CD4-positive, CD25-positive, alpha-beta regulatory T cell (primary cell): ENCODE measurements at regions not wholly inside any gene's neighbourhood (a gene's known extent, or its start where the extent isn't known, plus 50 kb on each side); places are given as distances from the start of the nearest gene placed in this dataset.
"Not testable (repeated sequence)": the region's sequence is repeated elsewhere in the genome, so short reads cannot be mapped to it uniquely, and the experiment has no call there.

Source experiments
- ATAC-seq, 2 donors: fragments of 150-1000 bp; cut with Tn5 transposase; one replicate each; pipeline ENCODE4 v1.10.0; 2021; ENCODE audit warnings: low read depth in 2 of 2, moderate number of reproducible peaks in 2 of 2, moderate library complexity in 1 of 2
- DNase-seq, 3 donors: peaks; one replicate each; pipeline versions ENCODE4 v3.0.0 to v3.0.0-alpha.2; 2012 to 2022; ENCODE audit warnings: mixed read lengths in 1 of 3
- H3K27ac ChIP-seq: one replicate; pipeline ENCODE4 v1.7.0; 2013; ENCODE audit warnings: mild to moderate bottlenecking, low read length; ENCODE audit not compliant: insufficient read depth, poor library complexity, severe bottlenecking
- H3K27me3 ChIP-seq: one replicate; pipeline ENCODE4 v1.7.0; 2013; ENCODE audit warnings: low read length; ENCODE audit not compliant: control insufficient read depth, insufficient read depth
- H3K36me3 ChIP-seq: one replicate; pipeline ENCODE4 v1.7.0; 2013; ENCODE audit warnings: mild to moderate bottlenecking, low read length, moderate library complexity; ENCODE audit not compliant: control insufficient read depth, insufficient read depth
- H3K4me1 ChIP-seq: 2 replicates; pipeline ENCODE4 v1.7.0; 2013; ENCODE audit warnings: mild to moderate bottlenecking, low read length; ENCODE audit not compliant: insufficient read depth, control insufficient read depth, poor library complexity, severe bottlenecking
- H3K4me3 ChIP-seq: one replicate; pipeline ENCODE4 v1.7.0; 2013; ENCODE audit warnings: low read depth, mild to moderate bottlenecking, low read length, moderate library complexity
- H3K9me3 ChIP-seq, 2 experiments: 1 replicate in 1 of 2; 2 replicates in 1 of 2; pipeline ENCODE4 v1.7.0; 2013; ENCODE audit warnings: low read length in 2 of 2, mild to moderate bottlenecking in 1 of 2, moderate library complexity in 1 of 2; ENCODE audit not compliant: control insufficient read depth in 2 of 2
- H3K27ac Mint-ChIP-seq, 3 donors: one replicate each; pipeline ENCODE4 v1.8.0; 2020 to 2022; ENCODE audit warnings: mild to moderate bottlenecking in 3 of 3, mixed read lengths in 3 of 3, moderate library complexity in 2 of 3
- H3K27me3 Mint-ChIP-seq: one replicate; pipeline ENCODE4 v1.8.0; 2022; ENCODE audit warnings: mild to moderate bottlenecking, mixed read lengths
- H3K36me3 Mint-ChIP-seq: one replicate; pipeline ENCODE4 v1.8.0; 2020; ENCODE audit warnings: mixed read lengths
- H3K4me1 Mint-ChIP-seq, 4 donors: one replicate each; pipeline ENCODE4 v1.8.0; 2020 to 2022; ENCODE audit warnings: mixed read lengths in 4 of 4, mild to moderate bottlenecking in 1 of 4
- H3K4me3 Mint-ChIP-seq, 4 donors: one replicate each; pipeline ENCODE4 v1.8.0; 2020 to 2022; ENCODE audit warnings: mild to moderate bottlenecking in 4 of 4, mixed read lengths in 4 of 4, moderate library complexity in 3 of 4
- H3K9me3 Mint-ChIP-seq, 7 donors: one replicate each; pipeline ENCODE4 v1.8.0; 2020 to 2022; ENCODE audit warnings: mixed read lengths in 7 of 7, mild to moderate bottlenecking in 3 of 7, moderate library complexity in 2 of 7

- ATAC-seq: no peak
- no peaks in the 10 kb centered on the region for H3K36me3 Mint-ChIP-seq
- no peak overlapping the region for H3K27ac Mint-ChIP-seq
- H3K27ac ChIP-seq: no peak overlapping the region
- no peaks in the 10 kb centered on the region for H3K27me3 ChIP-seq
- no peaks in the 10 kb centered on the region for H3K4me1 Mint-ChIP-seq
- H3K27me3 Mint-ChIP-seq: no peaks in the 10 kb centered on the region
- no peaks in the 10 kb centered on the region for H3K9me3 ChIP-seq
- no peaks in the 10 kb centered on the region for H3K36me3 ChIP-seq
- no peak overlapping the region for H3K4me3 Mint-ChIP-seq
- H3K4me3 ChIP-seq: no peak overlapping the region
- no peak for DNase-seq
- H3K9me3 Mint-ChIP-seq: peaks cover 0 to 3% (median 0%) of the 10 kb centered on the region in 7 donors
- no peaks in the 10 kb centered on the region for H3K4me1 ChIP-seq
These were observed 118.7 kb downstream of the CYP26B1 start for GRCh38 chr2:72028996-72029395.

GRCh38 chr2:72028351-72028995, 119.2 kb downstream of the CYP26B1 start:
- H3K36me3 ChIP-seq: no peaks in the 10 kb centered on the region
- Mint-ChIP-seq H3K36me3 (no peaks in the 10 kb centered on the region), H3K27me3 (no peaks in the 10 kb centered on the region), H3K4me3 (no peak overlapping the region), H3K27ac (peak overlapping the region in 1 of 3 donors; percentile 79), H3K9me3 (peaks cover 0 to 3% (median 0%) of the 10 kb centered on the region in 7 donors), H3K4me1 (no peaks in the 10 kb centered on the region)
- H3K27ac ChIP-seq: no peak overlapping the region
- no peak for DNase-seq
- H3K9me3 ChIP-seq: no peaks in the 10 kb centered on the region
- H3K4me1 ChIP-seq: no peaks in the 10 kb centered on the region
- no peak for ATAC-seq
- H3K4me3 ChIP-seq: no peak overlapping the region
- no peaks in the 10 kb centered on the region for H3K27me3 ChIP-seq

GRCh38 chr2:72027426-72028161, 120.1 kb downstream of the CYP26B1 start:
- Histone ChIP-seq H3K27me3 (no peaks in the 10 kb centered on the region), H3K36me3 (no peaks in the 10 kb centered on the region), H3K4me1 (no peaks in the 10 kb centered on the region), H3K4me3 (no peak overlapping the region), H3K9me3 (no peaks in the 10 kb centered on the region), H3K27ac (no peak overlapping the region)
- DNase-seq (no peak), ATAC-seq (no peak)
- H3K36me3 Mint-ChIP-seq: no peaks in the 10 kb centered on the region
- no peak overlapping the region for H3K27ac Mint-ChIP-seq
- no peak overlapping the region for H3K4me3 Mint-ChIP-seq
- H3K9me3 Mint-ChIP-seq: peaks cover 0 to 3% (median 0%) of the 10 kb centered on the region in 7 donors
- no peaks in the 10 kb centered on the region for H3K27me3 Mint-ChIP-seq
- H3K4me1 Mint-ChIP-seq: no peaks in the 10 kb centered on the region

GRCh38 chr2:72026819-72027425, 120.7 kb downstream of the CYP26B1 start:
- Histone ChIP-seq H3K9me3 (no peaks in the 10 kb centered on the region), H3K36me3 (no peaks in the 10 kb centered on the region), H3K4me3 (no peak overlapping the region), H3K27me3 (no peaks in the 10 kb centered on the region), H3K27ac (no peak overlapping the region), H3K4me1 (no peaks in the 10 kb centered on the region)
- H3K9me3 Mint-ChIP-seq: peaks cover 0 to 4% (median 0%) of the 10 kb centered on the region in 7 donors
- ATAC-seq (no peak), DNase-seq (no peak)
- H3K27ac Mint-ChIP-seq: no peak overlapping the region
- no peaks in the 10 kb centered on the region for H3K4me1 Mint-ChIP-seq
- no peak overlapping the region for H3K4me3 Mint-ChIP-seq
- H3K36me3 Mint-ChIP-seq: no peaks in the 10 kb centered on the region
- H3K27me3 Mint-ChIP-seq: no peaks in the 10 kb centered on the region

- H3K4me1 ChIP-seq: no peaks in the 10 kb centered on the region
- Mint-ChIP-seq H3K27ac (no peak overlapping the region), H3K9me3 (peaks cover 0 to 5% (median 0%) of the 10 kb centered on the region in 7 donors), H3K4me1 (no peaks in the 10 kb centered on the region), H3K27me3 (no peaks in the 10 kb centered on the region), H3K4me3 (no peak overlapping the region), H3K36me3 (no peaks in the 10 kb centered on the region)
- ATAC-seq: no peak
- H3K27ac ChIP-seq: no peak overlapping the region
- H3K9me3 ChIP-seq: no peaks in the 10 kb centered on the region
- H3K27me3 ChIP-seq: no peaks in the 10 kb centered on the region
- no peak for DNase-seq
- H3K36me3 ChIP-seq: no peaks in the 10 kb centered on the region
- no peak overlapping the region for H3K4me3 ChIP-seq
These were observed 123.0 kb downstream of the CYP26B1 start for GRCh38 chr2:72024451-72025175.

GRCh38 chr2:72023678-72024390, 123.8 kb downstream of the CYP26B1 start:
- H3K36me3 ChIP-seq: no peaks in the 10 kb centered on the region
- H3K9me3 ChIP-seq: no peaks in the 10 kb centered on the region
- no peak overlapping the region for H3K27ac ChIP-seq
- peaks cover 0 to 4% (median 0%) of the 10 kb centered on the region in 7 donors for H3K9me3 Mint-ChIP-seq
- no peaks in the 10 kb centered on the region for H3K27me3 ChIP-seq
- no peak for ATAC-seq
- no peak for DNase-seq
- no peaks in the 10 kb centered on the region for H3K27me3 Mint-ChIP-seq
- H3K27ac Mint-ChIP-seq: no peak overlapping the region
- no peaks in the 10 kb centered on the region for H3K4me1 Mint-ChIP-seq
- no peak overlapping the region for H3K4me3 ChIP-seq
- no peaks in the 10 kb centered on the region for H3K4me1 ChIP-seq
- no peaks in the 10 kb centered on the region for H3K36me3 Mint-ChIP-seq
- no peak overlapping the region for H3K4me3 Mint-ChIP-seq

GRCh38 chr2:72021371-72021770, 126.3 kb downstream of the CYP26B1 start:
- ATAC-seq, H3K4me1 ChIP-seq, H3K36me3 Mint-ChIP-seq, H3K27me3 ChIP-seq, H3K27ac Mint-ChIP-seq, H3K9me3 Mint-ChIP-seq, H3K36me3 ChIP-seq, DNase-seq, H3K27ac ChIP-seq, H3K4me3 ChIP-seq, H3K27me3 Mint-ChIP-seq, H3K4me3 Mint-ChIP-seq, H3K4me1 Mint-ChIP-seq, H3K9me3 ChIP-seq: not testable (repeated sequence)
